ENCODE measurements at regions not wholly inside any gene's neighbourhood (a gene's known extent, or its start where the extent isn't known, plus 50 kb on each side); places are given as distances from the start of the nearest gene placed in this dataset.
"Not testable (repeated sequence)": the region's sequence is repeated elsewhere in the genome, so short reads cannot be mapped to it uniquely, and the experiment has no call there.

- Histone ChIP-seq H3K4me3 (ENCODE audit: low read depth, low read length) (no peak overlapping the region), H3K27me3 (ENCODE audit: control insufficient read depth, insufficient read depth, low read length) (no peaks in the 10 kb centered on the region), H3K27ac (ENCODE audit: low read depth, low read length) (no peak overlapping the region), H3K36me3 (ENCODE audit: control insufficient read depth, insufficient read depth, low read length) (no peaks in the 10 kb centered on the region), H3K4me1 (ENCODE audit: control insufficient read depth, insufficient read depth, low read length) (no peaks in the 10 kb centered on the region), H3K9ac (ENCODE audit: low read depth, low read length) (no peak overlapping the region), H3K9me3 (ENCODE audit: control insufficient read depth, insufficient read depth, low read length) (no peaks in the 10 kb centered on the region)
These were observed 599.2 kb upstream of the ROBO1 start for GRCh38 chr3:80366808-80367548.

- Histone ChIP-seq H3K9ac (ENCODE audit: low read depth, low read length) (no peak overlapping the region), H3K27ac (ENCODE audit: low read depth, low read length) (no peak overlapping the region), H3K4me1 (ENCODE audit: control insufficient read depth, insufficient read depth, low read length) (no peaks in the 10 kb centered on the region), H3K4me3 (ENCODE audit: low read depth, low read length) (no peak overlapping the region), H3K27me3 (ENCODE audit: control insufficient read depth, insufficient read depth, low read length) (no peaks in the 10 kb centered on the region), H3K9me3 (ENCODE audit: control insufficient read depth, insufficient read depth, low read length) (no peaks in the 10 kb centered on the region), H3K36me3 (ENCODE audit: control insufficient read depth, insufficient read depth, low read length) (no peaks in the 10 kb centered on the region)
These were observed 590.0 kb upstream of the ROBO1 start for GRCh38 chr3:80357761-80358160.

GRCh38 chr3:80355144-80355543, 587.3 kb upstream of the ROBO1 start:
- Histone ChIP-seq H3K27ac (ENCODE audit: low read depth, low read length) (no peak overlapping the region), H3K4me1 (ENCODE audit: control insufficient read depth, insufficient read depth, low read length) (no peaks in the 10 kb centered on the region), H3K9ac (ENCODE audit: low read depth, low read length) (no peak overlapping the region), H3K36me3 (ENCODE audit: control insufficient read depth, insufficient read depth, low read length) (no peaks in the 10 kb centered on the region), H3K27me3 (ENCODE audit: control insufficient read depth, insufficient read depth, low read length) (no peaks in the 10 kb centered on the region), H3K9me3 (ENCODE audit: control insufficient read depth, insufficient read depth, low read length) (no peaks in the 10 kb centered on the region), H3K4me3 (ENCODE audit: low read depth, low read length) (no peak overlapping the region)

GRCh38 chr3:80351201-80351600, 583.4 kb upstream of the ROBO1 start:
- Histone ChIP-seq H3K9me3 (ENCODE audit: control insufficient read depth, insufficient read depth, low read length) (no peaks in the 10 kb centered on the region), H3K4me3 (ENCODE audit: low read depth, low read length) (no peak overlapping the region), H3K4me1 (ENCODE audit: control insufficient read depth, insufficient read depth, low read length) (no peaks in the 10 kb centered on the region), H3K27ac (ENCODE audit: low read depth, low read length) (no peak overlapping the region), H3K9ac (ENCODE audit: low read depth, low read length) (no peak overlapping the region), H3K27me3 (ENCODE audit: control insufficient read depth, insufficient read depth, low read length) (no peaks in the 10 kb centered on the region), H3K36me3 (ENCODE audit: control insufficient read depth, insufficient read depth, low read length) (no peaks in the 10 kb centered on the region)

- Histone ChIP-seq H3K4me1 (ENCODE audit: control insufficient read depth, insufficient read depth, low read length) (no peaks in the 10 kb centered on the region), H3K9ac (ENCODE audit: low read depth, low read length) (no peak overlapping the region), H3K4me3 (ENCODE audit: low read depth, low read length) (no peak overlapping the region), H3K36me3 (ENCODE audit: control insufficient read depth, insufficient read depth, low read length) (no peaks in the 10 kb centered on the region), H3K27me3 (ENCODE audit: control insufficient read depth, insufficient read depth, low read length) (no peaks in the 10 kb centered on the region), H3K27ac (ENCODE audit: low read depth, low read length) (no peak overlapping the region), H3K9me3 (ENCODE audit: control insufficient read depth, insufficient read depth, low read length) (no peaks in the 10 kb centered on the region)
These were observed 583.0 kb upstream of the ROBO1 start for GRCh38 chr3:80350771-80351170.

GRCh38 chr3:80338366-80338765, 570.6 kb upstream of the ROBO1 start:
- Histone ChIP-seq H3K9me3 (ENCODE audit: control insufficient read depth, insufficient read depth, low read length) (no peaks in the 10 kb centered on the region), H3K27me3 (ENCODE audit: control insufficient read depth, insufficient read depth, low read length) (no peaks in the 10 kb centered on the region)

GRCh38 chr3:80334534-80334933, 566.7 kb upstream of the ROBO1 start:
- Histone ChIP-seq H3K4me3 (ENCODE audit: low read depth, low read length) (no peak overlapping the region), H3K36me3 (ENCODE audit: control insufficient read depth, insufficient read depth, low read length) (no peaks in the 10 kb centered on the region), H3K27me3 (ENCODE audit: control insufficient read depth, insufficient read depth, low read length) (no peaks in the 10 kb centered on the region), H3K9ac (ENCODE audit: low read depth, low read length) (no peak overlapping the region), H3K27ac (ENCODE audit: low read depth, low read length) (no peak overlapping the region), H3K9me3 (ENCODE audit: control insufficient read depth, insufficient read depth, low read length) (no peaks in the 10 kb centered on the region), H3K4me1 (ENCODE audit: control insufficient read depth, insufficient read depth, low read length) (no peaks in the 10 kb centered on the region)

More at GRCh38 chr3:80338366-80338765, 570.6 kb upstream of the ROBO1 start:
- H3K4me1 ChIP-seq (ENCODE audit: control insufficient read depth, insufficient read depth, low read length) = no peaks in the 10 kb centered on the region
- no peak overlapping the region for H3K4me3 ChIP-seq (ENCODE audit: low read depth, low read length)
- no peaks in the 10 kb centered on the region for H3K36me3 ChIP-seq (ENCODE audit: control insufficient read depth, insufficient read depth, low read length)
- no peak overlapping the region for H3K27ac ChIP-seq (ENCODE audit: low read depth, low read length)
- H3K9ac ChIP-seq (ENCODE audit: low read depth, low read length) = no peak overlapping the region

GRCh38 chr3:80331494-80332170, 563.8 kb upstream of the ROBO1 start:
- no peaks in the 10 kb centered on the region for H3K36me3 ChIP-seq (ENCODE audit: control insufficient read depth, insufficient read depth, low read length)
- H3K9me3 ChIP-seq (ENCODE audit: control insufficient read depth, insufficient read depth, low read length) = no peaks in the 10 kb centered on the region
- H3K27ac ChIP-seq (ENCODE audit: low read depth, low read length) = no peak overlapping the region
- no peaks in the 10 kb centered on the region for H3K4me1 ChIP-seq (ENCODE audit: control insufficient read depth, insufficient read depth, low read length)
- no peak overlapping the region for H3K9ac ChIP-seq (ENCODE audit: low read depth, low read length)
- H3K27me3 ChIP-seq (ENCODE audit: control insufficient read depth, insufficient read depth, low read length) = no peaks in the 10 kb centered on the region
- H3K4me3 ChIP-seq (ENCODE audit: low read depth, low read length) = no peak overlapping the region

GRCh38 chr3:80314541-80314940, 546.7 kb upstream of the ROBO1 start:
- not testable (repeated sequence) for H3K4me1 ChIP-seq (ENCODE audit: control insufficient read depth, insufficient read depth, low read length); H3K27ac ChIP-seq (ENCODE audit: low read depth, low read length); H3K9me3 ChIP-seq (ENCODE audit: control insufficient read depth, insufficient read depth, low read length); H3K9ac ChIP-seq (ENCODE audit: low read depth, low read length); H3K27me3 ChIP-seq (ENCODE audit: control insufficient read depth, insufficient read depth, low read length); H3K36me3 ChIP-seq (ENCODE audit: control insufficient read depth, insufficient read depth, low read length); H3K4me3 ChIP-seq (ENCODE audit: low read depth, low read length)

- Histone ChIP-seq H3K4me3 (ENCODE audit: low read depth, low read length) (no peak overlapping the region), H3K36me3 (ENCODE audit: control insufficient read depth, insufficient read depth, low read length) (no peaks in the 10 kb centered on the region), H3K27me3 (ENCODE audit: control insufficient read depth, insufficient read depth, low read length) (no peaks in the 10 kb centered on the region)
These were observed 540.8 kb upstream of the ROBO1 start for GRCh38 chr3:80308637-80309036.

GRCh38 chr3:80307844-80308243, 540.0 kb upstream of the ROBO1 start:
- H3K27me3 ChIP-seq (ENCODE audit: control insufficient read depth, insufficient read depth, low read length) = no peaks in the 10 kb centered on the region

More at GRCh38 chr3:80308637-80309036, 540.8 kb upstream of the ROBO1 start:
- H3K9me3 ChIP-seq (ENCODE audit: control insufficient read depth, insufficient read depth, low read length) = no peaks in the 10 kb centered on the region
- no peak overlapping the region for H3K9ac ChIP-seq (ENCODE audit: low read depth, low read length)
- H3K27ac ChIP-seq (ENCODE audit: low read depth, low read length) = no peak overlapping the region
- H3K4me1 ChIP-seq (ENCODE audit: control insufficient read depth, insufficient read depth, low read length) = no peaks in the 10 kb centered on the region

More at GRCh38 chr3:80307844-80308243, 540.0 kb upstream of the ROBO1 start:
- H3K9ac ChIP-seq (ENCODE audit: low read depth, low read length) = no peak overlapping the region
- no peaks in the 10 kb centered on the region for H3K36me3 ChIP-seq (ENCODE audit: control insufficient read depth, insufficient read depth, low read length)
- H3K27ac ChIP-seq (ENCODE audit: low read depth, low read length) = no peak overlapping the region
- H3K9me3 ChIP-seq (ENCODE audit: control insufficient read depth, insufficient read depth, low read length) = no peaks in the 10 kb centered on the region
- no peak overlapping the region for H3K4me3 ChIP-seq (ENCODE audit: low read depth, low read length)
- no peaks in the 10 kb centered on the region for H3K4me1 ChIP-seq (ENCODE audit: control insufficient read depth, insufficient read depth, low read length)
